Liver (tissue), 8 donors: ENCODE measurements at regions not wholly inside any gene's neighbourhood (a gene's known extent, or its start where the extent isn't known, plus 50 kb on each side); places are given as distances from the start of the nearest gene placed in this dataset.

Experiments
- DNase-seq: peaks from one replicate; pipeline ENCODE4 v3.0.0-alpha.2; 2017; ENCODE audit warnings: low spot score
- H3K27ac ChIP-seq, 2 donors: one replicate each; pipeline ENCODE4 v1.7.0; 2013; ENCODE audit warnings: inconsistent platforms in 2 of 2, low read length in 2 of 2, control low read depth in 1 of 2, low read depth in 1 of 2, mild to moderate bottlenecking in 1 of 2
- H3K27me3 ChIP-seq, 4 donors: one replicate each; pipeline versions ENCODE4 v1.6.1 to v1.7.0; 2013; ENCODE audit warnings: low read length in 3 of 4, inconsistent platforms in 1 of 4, mild to moderate bottlenecking in 1 of 4, moderate library complexity in 1 of 4; ENCODE audit not compliant: control insufficient read depth in 4 of 4, insufficient read depth in 4 of 4
- H3K36me3 ChIP-seq, 4 donors: one replicate each; pipeline versions ENCODE4 v1.6.1 to v1.7.0; 2013; ENCODE audit warnings: low read length in 3 of 4, mild to moderate bottlenecking in 3 of 4, low read depth in 1 of 4, moderate library complexity in 1 of 4; ENCODE audit not compliant: control insufficient read depth in 4 of 4, insufficient read depth in 3 of 4
- H3K4me1 ChIP-seq, 4 donors: one replicate each; pipeline versions ENCODE4 v1.6.1 to v1.7.0; 2013; ENCODE audit warnings: low read length in 3 of 4, mild to moderate bottlenecking in 3 of 4, moderate library complexity in 1 of 4; ENCODE audit not compliant: control insufficient read depth in 4 of 4, insufficient read depth in 4 of 4
- H3K4me3 ChIP-seq, 3 donors: one replicate each; pipeline versions ENCODE4 v1.6.1 to v1.7.0; 2013; ENCODE audit warnings: low read length in 3 of 3, control low read depth in 1 of 3, low read depth in 1 of 3, mild to moderate bottlenecking in 1 of 3
- H3K9ac ChIP-seq, 2 donors: one replicate each; pipeline ENCODE4 v1.7.0; 2013; ENCODE audit warnings: low read length in 2 of 2, mild to moderate bottlenecking in 2 of 2, moderate library complexity in 2 of 2, control low read depth in 1 of 2, low read depth in 1 of 2
- H3K9me3 ChIP-seq, 4 donors: one replicate each; pipeline versions ENCODE4 v1.6.1 to v1.7.0; 2013; ENCODE audit warnings: low read length in 3 of 4; ENCODE audit not compliant: control insufficient read depth in 4 of 4
- ATF3 ChIP-seq: IDR thresholded peaks from 2 replicates; pipeline ENCODE4 v1.6.1; 2016; ENCODE audit warnings: antibody characterized with exemption
- EGR1 ChIP-seq, 2 donors: IDR thresholded peaks; 2 replicates each; pipeline ENCODE4 v1.6.1; 2016 to 2018; ENCODE audit warnings: antibody characterized with exemption in 2 of 2, low read depth in 2 of 2
- HNF4A ChIP-seq, 2 donors: conservative IDR thresholded peaks; 2 replicates each; pipeline ENCODE4 v1.6.1; 2016; ENCODE audit warnings: antibody characterized with exemption in 2 of 2, mild to moderate bottlenecking in 2 of 2
- HNF4G ChIP-seq: IDR thresholded peaks from 2 replicates; pipeline ENCODE4 v1.6.1; 2016; ENCODE audit warnings: antibody characterized with exemption
- JUND ChIP-seq, 2 donors: IDR thresholded peaks; 2 replicates each; pipeline ENCODE4 v1.6.1; 2016; ENCODE audit warnings: antibody characterized with exemption in 2 of 2
- MAX ChIP-seq: IDR thresholded peaks from 2 replicates; pipeline ENCODE4 v1.6.1; 2016; ENCODE audit warnings: antibody characterized with exemption
- NR2F2 ChIP-seq: IDR thresholded peaks from 2 replicates; pipeline ENCODE4 v1.6.1; 2016; ENCODE audit warnings: antibody characterized with exemption
- RAD21 ChIP-seq, 2 donors: IDR thresholded peaks; 2 replicates each; pipeline ENCODE4 v1.6.1; 2016; ENCODE audit warnings: antibody characterized with exemption in 2 of 2, mild to moderate bottlenecking in 2 of 2
- RXRA ChIP-seq, 2 donors: IDR thresholded peaks; 2 replicates each; pipeline ENCODE4 v1.6.1; 2017 to 2018; ENCODE audit warnings: antibody characterized with exemption in 2 of 2, mild to moderate bottlenecking in 1 of 2
- SP1 ChIP-seq: IDR thresholded peaks from 2 replicates; pipeline ENCODE4 v1.6.1; 2018; ENCODE audit warnings: antibody characterized with exemption, mild to moderate bottlenecking
- TAF1 ChIP-seq: conservative IDR thresholded peaks from 2 replicates; pipeline ENCODE4 v1.6.1; 2016; ENCODE audit warnings: antibody characterized with exemption, mild to moderate bottlenecking
- YY1 ChIP-seq: IDR thresholded peaks from 2 replicates; pipeline ENCODE4 v1.6.1; 2016; ENCODE audit warnings: antibody characterized with exemption, mild to moderate bottlenecking
- WGBS: extraction: QIAGEN DNeasy Blood & Tissue Kit; methylation state at CpG from one replicate; pipeline ENCODE4 v1.1.7; 2013; 5-methylcytosine and 5-hydroxymethylcytosine counted together
- TF ChIP-seq, protein P1 (sequence below): fragments of 150-350 bp; IDR thresholded peaks from 2 replicates; pipeline ENCODE4 v1.5.1; 2017; ENCODE audit warnings: improper control_type of control experiment, low read depth, low read length; ENCODE audit not compliant: missing input control
- TF ChIP-seq, protein P2 (sequence below): IDR thresholded peaks from 2 replicates; pipeline ENCODE4 v1.6.1; 2016; ENCODE audit warnings: antibody characterized with exemption, mild to moderate bottlenecking
- TF ChIP-seq, protein P3 (sequence below): IDR thresholded peaks from 2 replicates; pipeline ENCODE4 v1.6.1; 2016; ENCODE audit warnings: antibody characterized with exemption
- donor health status: healthy.
- donor health status: healthy.
- donor health status: healthy.
- donor health status: healthy.
- donor health status: healthy.

- no peak overlapping the region for H3K27ac ChIP-seq
- no peaks in the 10 kb centered on the region for H3K4me1 ChIP-seq
- no peaks in the 10 kb centered on the region for H3K36me3 ChIP-seq
- no peak for DNase-seq
- WGBS = 92% methylated on average over 4 of the region's 4 CpGs
- no peaks in the 10 kb centered on the region for H3K9me3 ChIP-seq
- no peak for TF ChIP-seq YY1
- no peak overlapping the region for H3K4me3 ChIP-seq
- H3K27me3 ChIP-seq = no peaks in the 10 kb centered on the region
- no peak overlapping the region for H3K9ac ChIP-seq
Measured at GRCh38 chr14:58870961-58871360, 233.2 kb downstream of the DACT1 start.

DNA sequence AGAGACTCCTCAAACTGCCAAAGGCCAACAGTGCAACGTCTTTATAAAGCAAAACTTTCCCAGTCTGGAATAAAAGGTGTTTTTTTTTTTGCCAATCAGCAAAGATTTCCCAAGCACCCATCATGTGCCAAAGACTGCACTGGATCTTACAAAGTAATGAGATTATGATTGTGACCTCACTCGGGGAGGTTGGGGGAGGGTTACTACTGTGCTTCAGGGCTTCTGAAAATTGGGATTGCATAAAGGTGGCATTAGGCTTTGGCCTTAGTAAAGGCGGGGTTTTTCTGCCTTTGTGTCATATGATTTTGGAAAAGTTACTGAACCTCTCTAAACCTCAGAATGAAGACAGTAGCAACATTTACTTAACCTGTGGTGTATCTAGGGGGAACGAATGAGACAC, 233.8 kb downstream of the DACT1 start:
- no peaks in the 10 kb centered on the region for H3K4me1 ChIP-seq
- 73% methylated on average over 4 of the region's 4 CpGs for WGBS
- no peak overlapping the region for H3K27ac ChIP-seq
- H3K9ac ChIP-seq = no peak overlapping the region
- H3K27me3 ChIP-seq = no peaks in the 10 kb centered on the region
- no peaks in the 10 kb centered on the region for H3K36me3 ChIP-seq
- DNase-seq = no peak
- TF ChIP-seq, protein P1, sequence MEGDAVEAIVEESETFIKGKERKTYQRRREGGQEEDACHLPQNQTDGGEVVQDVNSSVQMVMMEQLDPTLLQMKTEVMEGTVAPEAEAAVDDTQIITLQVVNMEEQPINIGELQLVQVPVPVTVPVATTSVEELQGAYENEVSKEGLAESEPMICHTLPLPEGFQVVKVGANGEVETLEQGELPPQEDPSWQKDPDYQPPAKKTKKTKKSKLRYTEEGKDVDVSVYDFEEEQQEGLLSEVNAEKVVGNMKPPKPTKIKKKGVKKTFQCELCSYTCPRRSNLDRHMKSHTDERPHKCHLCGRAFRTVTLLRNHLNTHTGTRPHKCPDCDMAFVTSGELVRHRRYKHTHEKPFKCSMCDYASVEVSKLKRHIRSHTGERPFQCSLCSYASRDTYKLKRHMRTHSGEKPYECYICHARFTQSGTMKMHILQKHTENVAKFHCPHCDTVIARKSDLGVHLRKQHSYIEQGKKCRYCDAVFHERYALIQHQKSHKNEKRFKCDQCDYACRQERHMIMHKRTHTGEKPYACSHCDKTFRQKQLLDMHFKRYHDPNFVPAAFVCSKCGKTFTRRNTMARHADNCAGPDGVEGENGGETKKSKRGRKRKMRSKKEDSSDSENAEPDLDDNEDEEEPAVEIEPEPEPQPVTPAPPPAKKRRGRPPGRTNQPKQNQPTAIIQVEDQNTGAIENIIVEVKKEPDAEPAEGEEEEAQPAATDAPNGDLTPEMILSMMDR = no peak
- TF ChIP-seq HNF4A (conservative IDR thresholded peaks at IDR 0.05) (no peak), YY1 (no peak), ATF3 (no peak), RXRA (IDR thresholded peaks at IDR 0.05) (no peak), SP1 (no peak), TAF1 (no peak), JUND (IDR thresholded peaks at IDR 0.05) (no peak), MAX (no peak), RAD21 (IDR thresholded peaks at IDR 0.05) (no peak), EGR1 (IDR thresholded peaks at IDR 0.05; ENCODE audit: low read depth in 2 of 2) (no peak), NR2F2 (no peak), HNF4G (no peak)
- TF ChIP-seq, protein P2, sequence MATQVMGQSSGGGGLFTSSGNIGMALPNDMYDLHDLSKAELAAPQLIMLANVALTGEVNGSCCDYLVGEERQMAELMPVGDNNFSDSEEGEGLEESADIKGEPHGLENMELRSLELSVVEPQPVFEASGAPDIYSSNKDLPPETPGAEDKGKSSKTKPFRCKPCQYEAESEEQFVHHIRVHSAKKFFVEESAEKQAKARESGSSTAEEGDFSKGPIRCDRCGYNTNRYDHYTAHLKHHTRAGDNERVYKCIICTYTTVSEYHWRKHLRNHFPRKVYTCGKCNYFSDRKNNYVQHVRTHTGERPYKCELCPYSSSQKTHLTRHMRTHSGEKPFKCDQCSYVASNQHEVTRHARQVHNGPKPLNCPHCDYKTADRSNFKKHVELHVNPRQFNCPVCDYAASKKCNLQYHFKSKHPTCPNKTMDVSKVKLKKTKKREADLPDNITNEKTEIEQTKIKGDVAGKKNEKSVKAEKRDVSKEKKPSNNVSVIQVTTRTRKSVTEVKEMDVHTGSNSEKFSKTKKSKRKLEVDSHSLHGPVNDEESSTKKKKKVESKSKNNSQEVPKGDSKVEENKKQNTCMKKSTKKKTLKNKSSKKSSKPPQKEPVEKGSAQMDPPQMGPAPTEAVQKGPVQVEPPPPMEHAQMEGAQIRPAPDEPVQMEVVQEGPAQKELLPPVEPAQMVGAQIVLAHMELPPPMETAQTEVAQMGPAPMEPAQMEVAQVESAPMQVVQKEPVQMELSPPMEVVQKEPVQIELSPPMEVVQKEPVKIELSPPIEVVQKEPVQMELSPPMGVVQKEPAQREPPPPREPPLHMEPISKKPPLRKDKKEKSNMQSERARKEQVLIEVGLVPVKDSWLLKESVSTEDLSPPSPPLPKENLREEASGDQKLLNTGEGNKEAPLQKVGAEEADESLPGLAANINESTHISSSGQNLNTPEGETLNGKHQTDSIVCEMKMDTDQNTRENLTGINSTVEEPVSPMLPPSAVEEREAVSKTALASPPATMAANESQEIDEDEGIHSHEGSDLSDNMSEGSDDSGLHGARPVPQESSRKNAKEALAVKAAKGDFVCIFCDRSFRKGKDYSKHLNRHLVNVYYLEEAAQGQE = no peak
- TF ChIP-seq, protein P3, sequence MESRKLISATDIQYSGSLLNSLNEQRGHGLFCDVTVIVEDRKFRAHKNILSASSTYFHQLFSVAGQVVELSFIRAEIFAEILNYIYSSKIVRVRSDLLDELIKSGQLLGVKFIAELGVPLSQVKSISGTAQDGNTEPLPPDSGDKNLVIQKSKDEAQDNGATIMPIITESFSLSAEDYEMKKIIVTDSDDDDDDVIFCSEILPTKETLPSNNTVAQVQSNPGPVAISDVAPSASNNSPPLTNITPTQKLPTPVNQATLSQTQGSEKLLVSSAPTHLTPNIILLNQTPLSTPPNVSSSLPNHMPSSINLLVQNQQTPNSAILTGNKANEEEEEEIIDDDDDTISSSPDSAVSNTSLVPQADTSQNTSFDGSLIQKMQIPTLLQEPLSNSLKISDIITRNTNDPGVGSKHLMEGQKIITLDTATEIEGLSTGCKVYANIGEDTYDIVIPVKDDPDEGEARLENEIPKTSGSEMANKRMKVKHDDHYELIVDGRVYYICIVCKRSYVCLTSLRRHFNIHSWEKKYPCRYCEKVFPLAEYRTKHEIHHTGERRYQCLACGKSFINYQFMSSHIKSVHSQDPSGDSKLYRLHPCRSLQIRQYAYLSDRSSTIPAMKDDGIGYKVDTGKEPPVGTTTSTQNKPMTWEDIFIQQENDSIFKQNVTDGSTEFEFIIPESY = no peak
- no peak overlapping the region for H3K4me3 ChIP-seq
- no peaks in the 10 kb centered on the region for H3K9me3 ChIP-seq
